ENCODE measurements at regions not wholly inside any gene's neighbourhood (a gene's known extent, or its start where the extent isn't known, plus 50 kb on each side); places are given as distances from the start of the nearest gene placed in this dataset.

DNA sequence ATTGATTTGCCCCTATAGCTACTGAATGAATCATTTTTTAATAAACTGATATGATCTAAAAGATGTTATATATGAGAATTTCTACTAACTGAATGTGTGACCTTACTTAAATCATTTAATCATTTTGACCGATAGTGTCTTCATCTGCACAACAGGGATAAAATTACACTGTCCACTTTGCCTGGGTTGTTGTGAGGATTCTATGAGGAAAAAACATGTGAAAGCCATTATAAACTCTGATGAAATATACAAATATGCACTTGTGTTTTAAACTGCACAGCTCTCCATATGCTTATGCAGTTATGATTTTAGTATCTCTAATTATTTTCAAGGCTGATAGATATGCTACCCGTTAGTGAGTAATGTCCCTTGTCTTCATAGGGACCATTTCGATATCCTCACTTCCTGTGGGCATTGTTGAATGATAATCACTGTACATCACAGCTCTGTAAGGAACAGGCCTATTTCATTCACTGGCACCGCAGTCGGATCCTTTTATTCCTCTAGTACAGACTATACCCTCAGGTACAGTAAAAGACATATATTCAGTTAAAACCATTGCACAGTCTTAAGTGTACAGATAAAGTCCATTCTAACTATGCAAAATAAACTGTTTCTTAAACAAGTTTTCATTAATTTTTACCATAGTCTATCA, 88.7 kb upstream of the RAP1B start:
- TF ChIP-seq, protein P1, sequence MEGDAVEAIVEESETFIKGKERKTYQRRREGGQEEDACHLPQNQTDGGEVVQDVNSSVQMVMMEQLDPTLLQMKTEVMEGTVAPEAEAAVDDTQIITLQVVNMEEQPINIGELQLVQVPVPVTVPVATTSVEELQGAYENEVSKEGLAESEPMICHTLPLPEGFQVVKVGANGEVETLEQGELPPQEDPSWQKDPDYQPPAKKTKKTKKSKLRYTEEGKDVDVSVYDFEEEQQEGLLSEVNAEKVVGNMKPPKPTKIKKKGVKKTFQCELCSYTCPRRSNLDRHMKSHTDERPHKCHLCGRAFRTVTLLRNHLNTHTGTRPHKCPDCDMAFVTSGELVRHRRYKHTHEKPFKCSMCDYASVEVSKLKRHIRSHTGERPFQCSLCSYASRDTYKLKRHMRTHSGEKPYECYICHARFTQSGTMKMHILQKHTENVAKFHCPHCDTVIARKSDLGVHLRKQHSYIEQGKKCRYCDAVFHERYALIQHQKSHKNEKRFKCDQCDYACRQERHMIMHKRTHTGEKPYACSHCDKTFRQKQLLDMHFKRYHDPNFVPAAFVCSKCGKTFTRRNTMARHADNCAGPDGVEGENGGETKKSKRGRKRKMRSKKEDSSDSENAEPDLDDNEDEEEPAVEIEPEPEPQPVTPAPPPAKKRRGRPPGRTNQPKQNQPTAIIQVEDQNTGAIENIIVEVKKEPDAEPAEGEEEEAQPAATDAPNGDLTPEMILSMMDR (IDR thresholded peaks at IDR 0.05; ENCODE audit: poor library complexity, severe bottlenecking): no peak
- DNase-seq (ENCODE audit: low spot score): no peak
- no peak overlapping the region for H3K4me3 ChIP-seq (ENCODE audit: severe bottlenecking)

DNA sequence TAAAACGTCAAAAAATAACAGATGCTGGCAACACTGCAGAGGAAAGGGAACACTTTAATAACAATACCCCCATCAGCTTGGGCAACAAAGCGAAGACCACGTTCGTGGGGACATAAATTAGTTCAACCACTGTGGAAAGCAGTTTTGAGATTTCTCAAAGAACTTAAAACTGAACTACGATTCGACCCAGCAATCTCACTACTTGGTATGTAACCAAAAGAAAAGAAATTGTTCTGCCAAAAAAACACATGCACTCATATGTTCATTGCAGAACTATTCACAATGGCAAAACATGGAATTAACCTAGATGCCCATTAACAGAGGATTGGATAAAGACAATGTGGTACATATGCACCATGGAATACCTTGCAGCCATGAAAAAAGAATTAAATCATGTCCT, 81.2 kb upstream of the RAP1B start:
- Histone ChIP-seq H3K4me1 (ENCODE audit: insufficient read depth, poor library complexity, severe bottlenecking) (no peaks in the 10 kb centered on the region), H3K4me3 (ENCODE audit: severe bottlenecking) (no peak overlapping the region), H3K9me3 (ENCODE audit: severe bottlenecking) (no peaks in the 10 kb centered on the region), H3K36me3 (ENCODE audit: low read depth) (no peaks in the 10 kb centered on the region), H3K27ac (ENCODE audit: poor library complexity, severe bottlenecking) (no peak overlapping the region), H3K27me3 (ENCODE audit: insufficient read depth, poor library complexity, severe bottlenecking) (no peaks in the 10 kb centered on the region)
- TF ChIP-seq, protein P1 (IDR thresholded peaks at IDR 0.05; ENCODE audit: poor library complexity, severe bottlenecking): no peak
- ATAC-seq (ENCODE audit: low read depth) (no peak), DNase-seq (ENCODE audit: low spot score) (no peak)

More for the DNA sequence above, 88.7 kb upstream of the RAP1B start:
- H3K27me3 ChIP-seq (ENCODE audit: insufficient read depth, poor library complexity, severe bottlenecking): no peaks in the 10 kb centered on the region
- no peaks in the 10 kb centered on the region for H3K36me3 ChIP-seq (ENCODE audit: low read depth)
- ATAC-seq (ENCODE audit: low read depth): no peak
- peaks cover 13% of the 10 kb centered on the region for H3K4me1 ChIP-seq (ENCODE audit: insufficient read depth, poor library complexity, severe bottlenecking)
- peak overlapping the region; percentile 61 for H3K27ac ChIP-seq (ENCODE audit: poor library complexity, severe bottlenecking)
- no peaks in the 10 kb centered on the region for H3K9me3 ChIP-seq (ENCODE audit: severe bottlenecking)

DNA sequence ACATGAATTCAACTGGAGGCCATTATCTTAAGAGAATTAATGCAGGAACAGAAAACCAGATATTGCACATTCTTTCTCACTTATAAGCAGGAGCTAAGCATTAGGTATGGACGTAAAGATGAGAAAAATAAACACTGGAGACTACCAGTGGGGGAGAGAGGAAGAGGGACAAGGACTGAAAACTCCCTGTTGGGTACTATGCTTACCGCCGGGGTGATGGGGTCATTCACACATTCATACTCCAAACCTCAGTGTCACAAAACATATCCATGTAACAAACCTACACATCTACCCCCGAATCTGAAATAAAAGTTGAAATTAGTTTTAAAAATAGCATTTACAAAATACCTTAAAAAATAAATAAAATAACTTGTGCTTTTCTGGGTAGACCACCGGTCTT, 80.8 kb upstream of the RAP1B start:
- DNase-seq (ENCODE audit: low spot score) (no peak), ATAC-seq (ENCODE audit: low read depth) (no peak)
- Histone ChIP-seq H3K4me1 (ENCODE audit: insufficient read depth, poor library complexity, severe bottlenecking) (no peaks in the 10 kb centered on the region), H3K27me3 (ENCODE audit: insufficient read depth, poor library complexity, severe bottlenecking) (no peaks in the 10 kb centered on the region), H3K27ac (ENCODE audit: poor library complexity, severe bottlenecking) (no peak overlapping the region), H3K4me3 (ENCODE audit: severe bottlenecking) (no peak overlapping the region), H3K36me3 (ENCODE audit: low read depth) (no peaks in the 10 kb centered on the region), H3K9me3 (ENCODE audit: severe bottlenecking) (no peaks in the 10 kb centered on the region)
- TF ChIP-seq, protein P1 (IDR thresholded peaks at IDR 0.05; ENCODE audit: poor library complexity, severe bottlenecking): no peak

DNA sequence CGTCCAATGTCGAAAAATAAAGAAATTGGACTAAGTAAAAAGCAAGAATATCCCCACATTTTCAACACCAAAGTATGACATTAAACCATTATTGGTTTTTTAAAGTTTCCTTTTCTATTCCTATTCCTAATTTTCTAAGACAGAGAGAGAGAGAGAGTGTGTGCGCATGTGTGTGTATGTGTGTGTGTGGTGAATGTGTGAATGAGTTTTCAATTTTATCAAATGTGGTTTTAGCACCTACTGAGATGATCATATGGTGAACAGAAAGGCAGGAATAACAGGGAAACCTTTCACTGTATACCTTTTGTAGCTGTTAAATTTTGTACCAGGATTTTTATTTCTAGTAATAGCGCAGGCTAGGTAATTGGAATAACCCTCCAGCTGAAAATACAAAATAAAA, 80.4 kb upstream of the RAP1B start:
- Histone ChIP-seq H3K9me3 (ENCODE audit: severe bottlenecking) (no peaks in the 10 kb centered on the region), H3K36me3 (ENCODE audit: low read depth) (no peaks in the 10 kb centered on the region), H3K4me3 (ENCODE audit: severe bottlenecking) (no peak overlapping the region), H3K27me3 (ENCODE audit: insufficient read depth, poor library complexity, severe bottlenecking) (no peaks in the 10 kb centered on the region), H3K27ac (ENCODE audit: poor library complexity, severe bottlenecking) (no peak overlapping the region), H3K4me1 (ENCODE audit: insufficient read depth, poor library complexity, severe bottlenecking) (no peaks in the 10 kb centered on the region)
- ATAC-seq (ENCODE audit: low read depth) (no peak), DNase-seq (ENCODE audit: low spot score) (no peak)
- TF ChIP-seq, protein P1 (IDR thresholded peaks at IDR 0.05; ENCODE audit: poor library complexity, severe bottlenecking): no peak

DNA sequence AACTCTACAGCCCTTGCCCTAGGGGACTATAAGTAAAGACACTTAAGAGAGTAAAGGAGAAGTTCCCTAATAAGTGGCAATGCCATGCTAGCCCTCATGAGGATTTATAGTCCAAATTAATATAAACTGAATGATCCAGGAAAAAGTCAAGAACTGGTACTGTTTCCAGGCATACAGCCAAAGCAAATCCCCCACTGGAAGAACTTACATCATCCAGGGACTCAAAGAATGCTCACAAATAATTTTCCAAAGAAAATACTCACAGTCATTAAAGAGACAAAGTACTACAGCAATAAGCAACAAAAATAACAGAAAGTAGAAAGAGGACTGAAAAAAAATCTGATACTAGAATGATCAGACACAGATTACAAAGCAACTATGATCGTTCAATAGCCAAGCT, 79.7 kb upstream of the RAP1B start:
- no peak overlapping the region for H3K27ac ChIP-seq (ENCODE audit: poor library complexity, severe bottlenecking)
- no peak for DNase-seq (ENCODE audit: low spot score)
- no peak for ATAC-seq (ENCODE audit: low read depth)

More for the DNA sequence above, 79.7 kb upstream of the RAP1B start:
- Histone ChIP-seq H3K4me3 (ENCODE audit: severe bottlenecking) (no peak overlapping the region), H3K9me3 (ENCODE audit: severe bottlenecking) (no peaks in the 10 kb centered on the region), H3K4me1 (ENCODE audit: insufficient read depth, poor library complexity, severe bottlenecking) (no peaks in the 10 kb centered on the region), H3K36me3 (ENCODE audit: low read depth) (no peaks in the 10 kb centered on the region), H3K27me3 (ENCODE audit: insufficient read depth, poor library complexity, severe bottlenecking) (no peaks in the 10 kb centered on the region)
- TF ChIP-seq, protein P1 (IDR thresholded peaks at IDR 0.05; ENCODE audit: poor library complexity, severe bottlenecking): no peak

Measured in RWPE2 (cell line).